ENCODE measurements at regions not wholly inside any gene's neighbourhood (a gene's known extent, or its start where the extent isn't known, plus 50 kb on each side); places are given as distances from the start of the nearest gene placed in this dataset.
"Not testable (repeated sequence)": the region's sequence is repeated elsewhere in the genome, so short reads cannot be mapped to it uniquely, and the experiment has no call there.

- CTCF ChIA-PET: no interaction called here
- DNase-seq (ENCODE audit: extremely low spot score): no peak
- POLR2A ChIA-PET: no interaction called here
- no peak for TF ChIP-seq SP1 (IDR thresholded peaks at IDR 0.05)
- TF ChIP-seq BHLHE40 (IDR thresholded peaks at IDR 0.05; ENCODE audit: borderline replicate concordance): no peak
- TF ChIP-seq FOXK2 (IDR thresholded peaks at IDR 0.05): no peak
- TF ChIP-seq L3MBTL2 (conservative IDR thresholded peaks at IDR 0.05): no peak
- no peak for TF ChIP-seq HDGF (IDR thresholded peaks at IDR 0.05; ENCODE audit: borderline replicate concordance)
- no peak for TF ChIP-seq FOXM1 (IDR thresholded peaks at IDR 0.05; ENCODE audit: borderline replicate concordance)
- no peak for TF ChIP-seq TARDBP (IDR thresholded peaks at IDR 0.05)
- no peak for TF ChIP-seq ELF4 (IDR thresholded peaks at IDR 0.05)
- TF ChIP-seq FOXA1 (IDR thresholded peaks at IDR 0.05): no peak
- TF ChIP-seq NFRKB (IDR thresholded peaks at IDR 0.05): no peak
- no peak for TF ChIP-seq ARNT (IDR thresholded peaks at IDR 0.05)
- no peak for TF ChIP-seq LEF1 (IDR thresholded peaks at IDR 0.05; ENCODE audit: borderline replicate concordance)
- no peak for TF ChIP-seq PKNOX1 (IDR thresholded peaks at IDR 0.05)
- TF ChIP-seq SUZ12 (IDR thresholded peaks at IDR 0.05): no peak
- no peak for TF ChIP-seq ZNF384 (IDR thresholded peaks at IDR 0.05)
Observed at GRCh38 chr2:126115975-126116374, 540.0 kb upstream of the GYPC start.

- CTCF ChIA-PET: no interaction called here
- no peak for DNase-seq (ENCODE audit: extremely low spot score)
- POLR2A ChIA-PET: no interaction called here
- no peak for TF ChIP-seq FOXA1 (IDR thresholded peaks at IDR 0.05)
- no peak for TF ChIP-seq TARDBP (IDR thresholded peaks at IDR 0.05)
- no peak for TF ChIP-seq LEF1 (IDR thresholded peaks at IDR 0.05; ENCODE audit: borderline replicate concordance)
- TF ChIP-seq HDGF (IDR thresholded peaks at IDR 0.05; ENCODE audit: borderline replicate concordance): no peak
- TF ChIP-seq FOXM1 (IDR thresholded peaks at IDR 0.05; ENCODE audit: borderline replicate concordance): no peak
- no peak for TF ChIP-seq SP1 (IDR thresholded peaks at IDR 0.05)
- TF ChIP-seq BHLHE40 (IDR thresholded peaks at IDR 0.05; ENCODE audit: borderline replicate concordance): no peak
- TF ChIP-seq ZNF384 (IDR thresholded peaks at IDR 0.05): no peak
- no peak for TF ChIP-seq ARNT (IDR thresholded peaks at IDR 0.05)
- no peak for TF ChIP-seq L3MBTL2 (conservative IDR thresholded peaks at IDR 0.05)
- TF ChIP-seq FOXK2 (IDR thresholded peaks at IDR 0.05): no peak
Observed at GRCh38 chr2:126117886-126118285, 538.1 kb upstream of the GYPC start.

GRCh38 chr2:126145752-126146151 is 510.2 kb upstream of the GYPC start:
- TF ChIP-seq ZNF384 (IDR thresholded peaks at IDR 0.05) (no peak), ELF4 (IDR thresholded peaks at IDR 0.05) (no peak), FOXM1 (IDR thresholded peaks at IDR 0.05; ENCODE audit: borderline replicate concordance) (no peak), SUZ12 (IDR thresholded peaks at IDR 0.05) (no peak), FOXK2 (IDR thresholded peaks at IDR 0.05) (no peak)
- ChIA-PET CTCF (no interaction called here), POLR2A (no interaction called here)
- no peak for DNase-seq (ENCODE audit: extremely low spot score)

- ChIA-PET CTCF (no interaction called here), POLR2A (no interaction called here)
Observed at GRCh38 chr2:126154256-126154785, 501.6 kb upstream of the GYPC start.

GRCh38 chr2:126160950-126161349 is 495.0 kb upstream of the GYPC start:
- CTCF ChIA-PET; DNase-seq (ENCODE audit: extremely low spot score); POLR2A ChIA-PET: not testable (repeated sequence)

More at GRCh38 chr2:126154256-126154785, 501.6 kb upstream of the GYPC start:
- no peak for TF ChIP-seq ZNF384 (IDR thresholded peaks at IDR 0.05)
- TF ChIP-seq FOXK2 (IDR thresholded peaks at IDR 0.05): no peak
- TF ChIP-seq FOXA1 (IDR thresholded peaks at IDR 0.05): no peak
- TF ChIP-seq L3MBTL2 (conservative IDR thresholded peaks at IDR 0.05): no peak
- no peak for TF ChIP-seq HDGF (IDR thresholded peaks at IDR 0.05; ENCODE audit: borderline replicate concordance)
- no peak for DNase-seq (ENCODE audit: extremely low spot score)

GRCh38 chr2:126172631-126173184 is 483.2 kb upstream of the GYPC start:
- CTCF ChIA-PET: no interaction called here
- DNase-seq (ENCODE audit: extremely low spot score): no peak
- TF ChIP-seq SUZ12 (IDR thresholded peaks at IDR 0.05) (no peak), FOXA1 (IDR thresholded peaks at IDR 0.05) (no peak), NFRKB (IDR thresholded peaks at IDR 0.05) (no peak), HDGF (IDR thresholded peaks at IDR 0.05; ENCODE audit: borderline replicate concordance) (no peak), ARNT (IDR thresholded peaks at IDR 0.05) (no peak), FOXM1 (IDR thresholded peaks at IDR 0.05; ENCODE audit: borderline replicate concordance) (no peak), CTBP1 (IDR thresholded peaks at IDR 0.05; ENCODE audit: borderline replicate concordance) (no peak), BHLHE40 (IDR thresholded peaks at IDR 0.05; ENCODE audit: borderline replicate concordance) (no peak), PKNOX1 (IDR thresholded peaks at IDR 0.05) (no peak), ELF4 (IDR thresholded peaks at IDR 0.05) (no peak), LEF1 (IDR thresholded peaks at IDR 0.05; ENCODE audit: borderline replicate concordance) (no peak), SP1 (IDR thresholded peaks at IDR 0.05) (no peak), L3MBTL2 (conservative IDR thresholded peaks at IDR 0.05) (no peak), TARDBP (IDR thresholded peaks at IDR 0.05) (no peak), FOXK2 (IDR thresholded peaks at IDR 0.05) (no peak), ZNF384 (IDR thresholded peaks at IDR 0.05) (no peak)
- POLR2A ChIA-PET: no interaction called here

GRCh38 chr2:126175222-126175621 is 480.7 kb upstream of the GYPC start:
- TF ChIP-seq ZNF384 (IDR thresholded peaks at IDR 0.05): no peak
- POLR2A ChIA-PET: no interaction called here
- CTCF ChIA-PET: no interaction called here
- DNase-seq (ENCODE audit: extremely low spot score): no peak

- no peak for DNase-seq (ENCODE audit: extremely low spot score)
- TF ChIP-seq ELF4 (IDR thresholded peaks at IDR 0.05) (no peak), L3MBTL2 (conservative IDR thresholded peaks at IDR 0.05) (no peak), ARNT (IDR thresholded peaks at IDR 0.05) (no peak), FOXK2 (IDR thresholded peaks at IDR 0.05) (no peak), FOXM1 (IDR thresholded peaks at IDR 0.05; ENCODE audit: borderline replicate concordance) (no peak), FOXA1 (IDR thresholded peaks at IDR 0.05) (no peak), CTBP1 (IDR thresholded peaks at IDR 0.05; ENCODE audit: borderline replicate concordance) (no peak), BHLHE40 (IDR thresholded peaks at IDR 0.05; ENCODE audit: borderline replicate concordance) (no peak), PKNOX1 (IDR thresholded peaks at IDR 0.05) (no peak), ZNF384 (IDR thresholded peaks at IDR 0.05) (no peak), NFRKB (IDR thresholded peaks at IDR 0.05) (no peak), LEF1 (IDR thresholded peaks at IDR 0.05; ENCODE audit: borderline replicate concordance) (no peak), TARDBP (IDR thresholded peaks at IDR 0.05) (no peak), SUZ12 (IDR thresholded peaks at IDR 0.05) (no peak), SP1 (IDR thresholded peaks at IDR 0.05) (no peak), HDGF (IDR thresholded peaks at IDR 0.05; ENCODE audit: borderline replicate concordance) (no peak)
- CTCF ChIA-PET: no interaction called here
- POLR2A ChIA-PET: no interaction called here
Observed at GRCh38 chr2:126177479-126177878, 478.5 kb upstream of the GYPC start.

Data from HEK293T (cell line).